Kidney glomerular epithelial cell (primary cell): ENCODE measurements at regions not wholly inside any gene's neighbourhood (a gene's known extent, or its start where the extent isn't known, plus 50 kb on each side); places are given as distances from the start of the nearest gene placed in this dataset.
A peak's percentile ranks its signal among the peaks of the same experiment; 100 is the strongest.
"Not testable (repeated sequence)": the region's sequence is repeated elsewhere in the genome, so short reads cannot be mapped to it uniquely, and the experiment has no call there.

Experiments
- DNase-seq: peaks from one replicate; lab custom pipeline; 2025; lab: John Stamatoyannopoulos, UW

DNA sequence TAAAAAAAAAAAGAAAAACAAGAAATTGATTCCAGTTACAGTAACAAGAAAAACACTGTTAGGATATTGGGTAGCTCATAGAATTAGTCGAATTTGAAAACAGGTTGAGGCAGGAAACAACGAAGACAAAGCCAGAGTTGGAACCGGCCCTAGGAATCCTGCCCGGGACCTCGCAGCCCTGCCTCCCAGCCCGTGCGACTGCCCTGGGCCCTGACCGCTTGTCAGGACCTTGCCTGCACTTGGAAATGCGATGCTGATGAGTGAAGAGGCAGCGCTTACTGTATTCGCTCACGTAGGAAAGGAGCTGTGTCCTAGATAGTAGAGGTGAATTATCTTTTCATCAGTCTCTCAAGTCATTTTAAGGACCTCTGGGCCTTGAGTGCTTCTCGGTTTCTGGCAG lies 611.7 kb upstream of the FAT1 start:
- DNase-seq, result no peak

DNA sequence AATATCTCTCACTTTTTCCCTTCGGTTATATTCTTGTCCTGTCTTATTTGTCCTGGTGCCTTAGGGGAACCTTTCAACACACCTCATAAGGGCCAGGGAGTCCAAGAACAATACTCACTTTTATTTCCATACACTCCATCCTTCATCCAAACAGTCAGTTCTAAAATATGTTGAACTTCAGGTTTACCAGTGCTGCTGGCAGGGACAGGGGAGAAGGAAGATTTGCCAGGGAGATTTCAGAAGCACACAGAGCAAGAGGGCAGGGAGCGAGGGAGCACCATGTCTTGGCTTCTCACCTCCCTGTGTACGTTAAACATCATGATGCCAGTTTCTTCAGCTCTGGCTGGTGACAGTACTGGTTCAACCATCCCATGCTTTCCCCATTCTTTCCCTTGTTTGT lies 631.1 kb upstream of the FAT1 start:
- no peak for DNase-seq

DNA sequence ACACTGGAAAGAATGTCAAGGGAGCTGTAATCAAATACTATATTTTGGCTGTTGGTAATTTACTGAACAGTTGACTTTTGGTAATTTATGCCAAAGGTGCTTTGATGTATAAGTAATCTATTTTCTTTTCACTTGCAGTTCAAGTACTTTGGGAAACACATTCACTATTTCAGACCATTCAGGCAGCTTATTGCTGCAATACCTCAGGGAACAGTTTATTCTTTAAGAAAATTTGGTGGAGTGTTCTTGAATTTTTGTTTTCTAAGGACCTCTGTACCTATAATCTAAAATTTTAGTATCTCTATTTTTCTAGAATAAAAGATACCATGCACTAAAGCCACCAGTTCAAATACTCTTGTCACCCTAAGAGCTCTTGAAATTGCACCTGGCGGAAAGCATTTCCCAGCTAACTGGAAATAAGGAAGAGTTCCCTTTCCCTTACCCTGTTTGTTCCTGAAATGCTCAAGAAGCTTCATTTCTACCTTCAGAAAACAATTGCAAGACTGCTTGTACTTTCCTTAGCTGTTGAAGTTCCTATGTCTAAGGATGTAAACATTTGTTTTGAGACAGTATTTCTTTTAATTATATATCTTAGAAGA lies 633.5 kb upstream of the FAT1 start:
- DNase-seq, result no peak

DNA sequence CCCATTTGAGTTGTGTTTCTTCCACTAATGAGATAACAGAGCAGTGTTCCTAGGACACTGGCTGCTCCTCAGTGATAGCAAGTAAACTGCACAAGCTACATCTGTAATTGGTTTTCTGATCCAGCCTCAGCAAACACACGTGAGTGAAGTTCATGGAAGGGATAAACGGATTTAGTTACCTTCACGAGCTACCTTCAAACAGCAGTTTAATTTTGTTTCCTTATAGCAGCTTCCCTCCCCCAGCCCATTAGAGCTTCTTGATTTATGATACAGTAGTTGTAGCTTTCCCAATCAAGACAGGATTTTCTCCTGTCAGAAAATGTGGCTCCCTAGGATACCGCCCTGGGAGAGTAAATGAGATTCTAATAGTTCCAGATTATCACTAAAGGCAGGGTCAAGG lies 634.2 kb upstream of the FAT1 start:
- DNase-seq, result no peak

DNA sequence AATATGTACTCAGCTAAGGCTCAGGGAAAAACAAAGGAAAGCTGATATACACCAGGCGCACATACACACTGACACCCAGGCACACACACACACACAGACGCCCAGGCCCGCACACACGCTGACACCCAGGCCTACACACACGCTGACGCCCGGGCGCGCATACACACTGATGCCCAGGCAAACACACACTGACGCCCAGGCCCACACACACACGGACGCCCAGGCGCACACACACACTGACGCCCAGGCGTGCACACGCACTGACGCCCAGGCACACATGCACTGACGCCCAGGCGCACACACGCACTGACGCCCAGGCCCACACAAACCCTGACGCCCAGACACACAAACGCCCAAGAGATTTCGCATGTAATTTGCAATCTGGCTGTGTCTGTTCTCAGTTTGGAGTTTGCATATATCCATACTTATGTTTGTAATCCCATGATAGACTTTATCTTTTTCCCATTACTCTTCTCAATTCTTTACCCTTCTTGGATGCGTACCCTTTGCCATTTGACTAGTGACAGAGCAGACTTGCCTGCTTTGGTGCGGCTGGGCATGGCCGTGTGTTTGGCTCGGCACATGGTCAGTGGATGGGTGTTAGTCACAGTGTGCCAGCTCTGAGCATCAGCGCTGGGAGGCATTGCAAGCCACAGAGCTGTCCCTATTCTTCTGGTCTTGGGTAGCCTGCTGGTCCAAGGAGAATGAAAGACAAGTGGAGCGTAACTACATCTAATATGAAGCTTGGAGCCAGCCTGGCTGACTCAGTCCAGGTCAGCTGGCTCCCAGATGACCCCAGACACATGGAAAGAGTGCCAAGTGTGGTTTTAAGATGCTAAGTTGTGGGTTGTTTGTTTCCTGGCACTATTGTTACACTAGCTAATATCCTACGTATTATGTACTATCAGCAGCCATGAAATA lies 632.4 kb upstream of the ZFP42 start:
- DNase-seq, result peak; percentile 27

DNA sequence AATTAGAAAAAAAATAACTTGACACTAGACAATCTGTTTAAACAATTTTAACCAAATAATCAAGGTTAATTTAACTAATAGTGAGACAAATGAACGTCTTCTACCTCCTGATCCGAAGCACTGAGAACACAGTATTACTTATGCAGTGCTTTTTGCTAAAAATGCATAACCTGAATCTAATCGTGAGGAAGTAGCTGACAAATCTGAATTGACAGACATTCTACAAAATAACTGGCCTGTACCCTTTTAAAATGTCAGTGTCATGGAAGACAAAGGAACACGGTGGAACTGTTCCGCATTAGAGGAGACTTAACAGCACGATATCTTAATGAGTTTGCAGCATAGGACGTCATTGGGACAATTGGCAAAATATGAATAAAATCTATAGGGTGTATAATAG lies 631.2 kb upstream of the ZFP42 start:
- no peak for DNase-seq

DNA sequence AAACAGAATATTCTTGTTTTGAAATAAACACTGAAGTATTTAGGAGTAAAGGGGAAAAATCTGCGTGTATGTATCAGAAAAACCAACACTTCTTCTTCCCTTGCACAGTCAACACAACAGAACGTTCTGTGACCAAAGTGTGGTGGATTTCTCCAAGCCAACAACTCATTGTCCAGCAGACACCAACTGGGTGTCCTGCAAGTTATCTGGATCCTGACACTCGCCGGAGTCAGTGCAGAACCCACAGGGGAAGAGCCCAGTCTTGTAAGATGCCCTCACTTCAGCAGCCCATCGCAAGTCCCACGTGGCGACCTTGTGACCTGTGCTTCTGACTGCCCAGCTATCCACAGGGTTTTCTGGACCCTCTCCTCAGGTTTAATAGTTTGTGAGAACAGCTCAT lies 630.7 kb upstream of the ZFP42 start:
- no peak for DNase-seq

DNA sequence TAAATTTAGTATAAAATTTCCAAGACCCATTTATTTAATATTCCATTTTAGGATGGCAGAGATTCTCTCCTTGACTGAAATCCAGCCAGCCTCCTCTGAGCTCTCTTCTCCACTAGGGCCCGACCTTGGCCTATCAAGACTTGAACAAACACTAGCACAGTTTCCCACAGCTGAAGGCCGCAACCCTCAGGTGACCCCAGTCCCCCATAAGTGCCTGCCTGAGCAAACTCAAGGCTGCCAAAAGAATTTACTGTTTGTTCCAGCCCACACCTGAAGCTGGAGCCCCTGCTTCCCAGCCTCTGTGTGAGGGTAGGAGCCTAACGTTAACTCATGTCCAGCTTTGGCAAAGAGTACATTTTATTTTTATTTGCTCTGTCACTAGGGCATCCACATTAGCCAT lies 629.0 kb upstream of the ZFP42 start:
- DNase-seq, result no peak

DNA sequence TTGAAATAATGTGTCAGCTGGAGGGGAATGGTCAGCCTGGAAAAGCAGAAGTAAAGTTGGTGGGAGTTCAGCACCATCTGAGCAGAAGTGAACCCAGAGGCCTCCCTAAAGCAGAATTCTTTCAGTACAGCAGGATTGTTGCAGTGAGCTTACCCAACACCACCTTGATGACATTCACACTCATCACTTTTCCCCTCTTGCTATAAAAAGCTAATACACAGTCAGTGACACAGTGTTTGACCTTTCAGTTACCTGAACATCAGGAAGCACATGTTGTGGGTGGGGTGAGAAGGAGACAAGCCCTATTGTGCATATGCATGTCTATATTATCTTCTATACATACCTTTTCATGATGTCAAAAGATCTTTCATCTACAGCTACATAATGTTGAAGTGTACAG lies 624.7 kb upstream of the ZFP42 start:
- no peak for DNase-seq

DNA sequence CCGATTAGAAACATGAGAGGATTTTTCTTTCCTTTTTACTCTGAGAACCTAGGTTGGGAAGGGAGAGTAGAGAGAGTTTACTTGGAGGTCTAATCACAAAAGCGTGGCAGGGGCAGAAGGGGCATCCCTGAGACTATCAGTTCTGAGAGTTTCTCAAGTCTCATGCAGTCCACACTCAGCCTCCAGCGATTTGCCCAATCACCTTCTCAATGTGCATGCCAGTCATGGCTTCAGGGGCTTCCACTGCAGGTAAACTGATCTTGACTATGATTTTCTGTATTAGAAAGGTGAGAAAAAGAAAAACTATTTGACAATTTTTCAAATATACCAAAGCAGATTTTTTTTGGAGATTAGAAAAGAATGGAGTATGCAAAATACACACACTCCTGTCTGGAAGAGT lies 617.1 kb upstream of the ZFP42 start:
- no peak for DNase-seq

DNA sequence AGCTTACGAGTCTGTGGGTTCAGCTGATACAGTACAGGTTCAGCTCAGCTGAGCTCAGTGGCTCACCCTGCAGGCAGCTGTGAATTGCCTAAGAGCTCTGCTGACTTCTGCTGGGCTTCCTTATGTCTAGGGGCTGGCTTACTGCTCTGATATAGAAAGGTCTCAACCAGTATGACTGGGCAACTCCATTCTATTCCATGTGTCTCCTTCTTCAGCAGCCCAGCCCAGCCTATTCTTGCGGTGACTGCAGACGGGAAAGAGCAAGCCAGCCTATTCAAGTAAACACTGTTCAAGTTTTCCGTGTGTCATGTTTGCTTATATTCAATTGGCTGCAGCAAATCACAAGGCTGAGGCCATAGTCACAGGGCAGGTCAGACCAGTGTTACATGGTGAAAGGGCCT lies 615.4 kb upstream of the ZFP42 start:
- no peak for DNase-seq

DNA sequence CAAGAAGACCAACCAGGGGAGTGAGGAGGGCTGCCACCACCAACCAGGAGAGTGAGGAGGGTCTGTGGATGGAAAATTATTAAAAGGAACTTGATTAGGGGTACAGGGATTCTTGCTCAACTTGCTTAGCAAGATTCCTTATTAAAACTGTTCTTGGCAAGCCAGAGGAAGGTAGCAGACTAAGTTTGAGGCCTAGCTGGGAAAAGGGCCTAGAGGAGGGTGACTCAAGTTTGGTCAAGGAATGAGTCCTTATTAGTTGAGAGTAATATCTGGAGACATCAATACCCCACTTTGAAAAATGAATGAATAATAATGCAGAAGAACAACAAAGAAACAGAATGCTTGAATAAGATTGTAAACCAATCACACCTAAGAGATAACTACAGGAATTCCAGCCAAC lies 612.4 kb upstream of the ZFP42 start:
- no peak for DNase-seq

DNA sequence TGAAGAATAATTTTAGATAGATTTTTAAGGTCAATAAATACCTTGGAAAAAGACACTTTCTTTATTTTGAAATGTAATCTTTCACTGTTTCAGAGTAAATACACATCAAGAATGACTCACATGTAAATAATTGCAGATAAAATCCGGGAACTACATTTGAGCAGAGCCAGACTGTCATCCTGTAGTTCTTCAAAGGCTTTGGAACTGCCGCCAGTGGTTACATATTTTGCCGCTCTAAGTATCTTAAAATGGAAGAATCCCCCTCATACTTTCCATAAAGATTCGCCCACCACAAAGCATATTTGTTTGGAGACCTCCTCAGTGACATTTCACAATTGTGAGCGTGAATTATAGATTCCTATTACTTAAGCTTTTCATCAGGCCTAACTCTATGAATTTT lies 607.8 kb upstream of the ZFP42 start:
- DNase-seq, result no peak

DNA sequence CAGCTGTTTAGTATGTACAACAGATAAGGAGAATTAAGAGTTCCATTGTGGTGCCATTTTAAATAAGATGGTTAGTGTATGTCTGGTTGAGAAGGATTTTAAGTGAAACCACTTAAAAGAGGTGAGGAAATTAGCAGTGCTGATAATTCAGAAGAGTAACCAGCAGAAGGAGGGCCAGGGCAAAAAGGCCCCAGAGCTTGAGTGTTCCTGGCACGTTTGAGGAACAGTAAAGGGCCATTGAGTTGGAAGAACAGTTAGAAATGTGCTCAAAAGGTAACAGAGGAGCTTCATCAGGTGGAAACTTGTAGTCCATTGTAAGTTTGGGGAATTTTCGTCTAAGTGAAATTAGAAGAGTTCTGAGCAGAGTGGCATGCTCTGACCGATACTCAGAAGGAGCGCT lies 606.2 kb upstream of the ZFP42 start:
- DNase-seq, result no peak

DNA sequence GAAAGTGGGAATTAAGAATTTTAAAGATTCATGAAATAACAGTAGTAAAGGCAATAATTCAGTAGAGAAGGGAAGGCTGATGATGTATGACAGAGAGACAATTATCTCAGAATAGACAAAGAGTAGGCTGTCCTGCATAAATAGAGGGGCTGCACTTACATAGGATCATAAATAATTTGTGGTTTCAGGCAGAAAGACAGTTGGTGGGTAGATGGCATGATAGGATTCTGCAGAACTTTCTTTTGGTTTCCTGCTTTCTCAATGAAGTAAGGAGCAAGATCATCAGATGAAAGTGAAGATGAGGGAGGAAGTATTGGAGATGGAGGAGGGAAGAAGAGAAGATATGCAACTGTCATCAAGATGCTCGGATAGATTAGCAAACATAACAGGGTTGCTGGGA lies 604.9 kb upstream of the ZFP42 start:
- DNase-seq, result no peak

DNA sequence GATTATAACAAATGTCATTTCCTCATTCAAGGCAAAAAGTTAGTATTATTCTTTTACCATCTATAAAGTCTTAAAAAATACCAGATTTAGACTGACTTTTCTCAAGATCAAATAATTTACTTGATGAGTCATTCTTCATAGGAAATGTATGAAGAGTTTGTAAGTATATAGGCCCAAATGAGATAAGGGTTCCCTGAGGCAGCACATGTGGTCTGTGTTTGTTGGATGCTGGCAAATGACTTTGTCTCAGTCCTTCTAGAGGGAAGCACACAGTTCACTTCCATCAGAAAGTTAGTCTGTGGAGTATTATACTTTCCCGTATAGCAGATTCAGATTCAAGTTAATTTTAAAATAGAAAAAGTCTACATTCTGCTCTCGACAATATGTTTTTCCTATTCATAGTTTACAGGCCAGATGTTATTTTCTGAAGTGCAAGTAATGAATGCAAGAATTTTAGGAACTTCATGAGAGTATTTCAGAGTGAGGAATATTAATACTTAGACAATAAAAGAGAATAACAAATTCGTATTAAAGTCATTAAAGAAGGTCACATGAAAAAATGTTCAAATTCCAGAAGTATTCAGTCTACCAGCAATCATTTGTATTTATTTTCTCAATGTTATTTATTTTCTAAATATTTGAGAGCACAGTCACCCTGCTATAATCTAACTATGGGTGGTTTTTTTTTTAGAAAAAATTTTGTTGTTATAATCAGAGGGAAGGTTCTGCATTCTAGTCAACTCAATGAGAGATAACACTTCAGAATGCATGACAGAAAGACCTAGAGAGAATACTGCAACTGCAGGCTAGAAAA lies 601.8 kb upstream of the ZFP42 start:
- DNase-seq, result no peak

DNA sequence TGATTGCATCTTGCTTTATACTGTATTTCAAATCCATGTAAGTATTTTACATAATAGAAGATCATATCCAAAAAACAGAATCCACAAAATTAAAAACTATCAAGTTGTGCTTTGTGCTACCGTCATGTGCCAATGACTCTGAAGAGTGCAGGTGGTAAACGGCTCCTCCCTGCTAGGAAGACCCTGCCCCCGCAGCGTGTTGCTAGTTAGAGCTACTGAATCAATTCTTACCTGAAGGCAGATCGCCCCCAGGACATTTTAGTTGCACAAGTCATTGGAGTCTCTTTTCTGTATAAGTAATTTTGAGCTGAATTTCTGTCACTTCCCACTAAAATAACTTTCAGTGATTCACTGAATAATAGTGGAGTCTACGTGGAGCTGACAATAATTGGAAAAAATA lies 599.5 kb upstream of the ZFP42 start:
- no peak for DNase-seq

DNA sequence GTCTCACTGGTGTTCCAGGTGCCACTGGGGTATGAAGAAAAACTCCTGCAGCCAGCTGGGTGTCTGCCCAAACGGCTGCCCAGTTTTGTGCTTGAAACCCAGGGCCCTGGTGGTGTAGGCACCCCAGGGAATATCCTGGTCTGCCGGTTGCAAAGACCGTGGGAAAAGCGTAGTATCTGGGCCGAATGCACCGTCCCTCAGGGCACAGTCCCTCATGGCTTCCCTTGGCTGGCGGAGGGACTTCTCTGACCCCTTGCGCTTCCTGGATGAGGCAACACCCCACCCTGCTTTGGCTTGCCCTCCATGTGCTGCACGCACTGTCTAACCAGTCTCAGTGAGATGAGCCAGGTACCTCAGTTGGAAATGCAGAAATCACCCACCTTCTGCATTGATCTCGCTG lies 587.1 kb upstream of the ZFP42 start:
- not testable (repeated sequence) for DNase-seq

DNA sequence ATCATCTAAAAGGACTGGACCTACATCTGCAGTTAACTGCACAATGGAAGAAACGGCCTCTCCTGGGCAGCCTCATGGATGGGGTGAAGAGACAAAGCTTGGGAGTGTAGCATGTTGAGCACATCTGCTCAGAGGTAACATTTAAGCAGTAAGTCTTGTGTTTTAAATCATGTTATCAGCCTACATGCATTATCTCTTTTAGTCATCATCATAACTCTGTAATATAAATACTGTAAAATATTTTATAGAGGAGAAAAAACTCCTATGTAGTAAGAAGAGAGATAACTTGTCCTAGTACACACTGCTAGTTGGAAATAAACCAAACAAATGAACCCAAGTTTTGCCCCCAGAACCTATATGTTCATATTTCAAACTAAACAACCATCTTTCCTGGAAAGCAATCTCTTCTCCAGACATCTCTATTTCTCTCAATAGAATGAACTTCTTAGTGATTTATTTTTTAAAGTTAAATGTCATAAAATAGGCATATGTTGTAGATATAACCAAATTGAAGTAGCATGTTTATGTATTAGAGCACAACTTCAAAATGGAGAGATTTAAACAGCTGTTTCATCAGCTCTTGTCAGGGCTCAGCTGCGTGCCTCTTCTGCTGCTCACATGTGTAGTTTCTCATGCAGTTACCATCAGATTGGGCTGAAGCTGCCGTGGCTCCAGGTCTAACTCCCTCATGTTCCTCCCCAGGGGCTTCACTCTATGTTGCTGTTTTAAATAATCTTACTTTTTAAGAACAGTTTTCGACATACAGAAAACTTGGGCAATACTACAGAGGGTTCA lies 581.8 kb upstream of the ZFP42 start:
- DNase-seq, result no peak

DNA sequence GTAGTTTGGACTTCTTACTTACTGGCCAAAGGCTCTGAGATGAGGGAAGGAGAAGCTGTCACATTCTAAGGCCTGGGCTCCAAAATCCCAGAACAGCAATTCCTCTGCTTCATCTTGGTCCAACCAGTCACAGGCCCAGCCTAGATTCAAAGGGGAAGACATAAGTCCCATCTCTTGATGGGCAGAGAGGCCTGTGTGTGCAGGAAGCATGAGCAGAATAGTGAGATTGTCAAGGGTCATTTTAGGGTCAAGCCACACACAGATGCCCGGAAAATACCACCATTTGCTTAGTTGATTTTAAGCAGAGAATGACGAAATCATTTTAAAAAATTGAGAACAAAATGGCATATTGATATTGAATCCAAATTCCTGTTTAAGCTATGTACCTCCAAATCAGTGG lies 580.9 kb upstream of the ZFP42 start:
- no peak for DNase-seq

DNA sequence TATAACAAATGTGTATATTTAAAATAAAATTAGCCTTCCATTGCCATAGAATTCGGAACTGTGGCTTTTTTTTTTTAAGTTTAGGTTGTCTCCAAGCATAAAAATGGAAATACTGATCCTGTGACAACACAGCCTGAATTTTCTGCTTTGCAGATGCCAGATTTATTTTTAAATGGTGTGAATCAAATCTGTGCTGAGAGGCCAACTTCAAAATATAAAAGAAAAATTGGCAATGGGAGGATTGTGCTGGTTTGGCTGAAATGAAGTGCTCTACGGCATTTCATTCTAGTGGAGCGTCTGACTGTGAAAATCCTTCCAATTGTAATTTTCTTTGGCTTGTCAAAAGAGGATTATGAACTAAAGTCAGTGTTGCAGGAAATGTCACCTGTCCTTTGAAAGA lies 580.3 kb upstream of the ZFP42 start:
- no peak for DNase-seq

DNA sequence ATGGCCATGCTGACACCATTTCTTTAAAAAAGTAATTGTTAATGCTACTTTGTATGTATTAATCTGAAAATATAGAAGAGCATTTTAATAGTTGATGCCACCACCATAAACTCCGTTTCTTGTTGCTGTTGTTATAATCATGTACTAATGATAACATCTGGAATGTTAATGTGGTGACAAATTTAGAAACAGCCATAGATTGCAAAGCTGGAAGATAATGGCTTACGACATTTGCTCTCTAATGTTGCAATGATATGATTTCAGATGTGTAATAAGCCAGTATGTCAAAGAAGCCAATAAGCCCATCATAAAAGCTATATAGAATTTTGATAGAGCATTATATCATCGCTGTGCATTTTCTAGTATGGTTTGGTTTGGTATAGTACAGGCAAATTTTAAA lies 579.4 kb upstream of the ZFP42 start:
- no peak for DNase-seq
